ENCODE measurements at regions not wholly inside any gene's neighbourhood (a gene's known extent, or its start where the extent isn't known, plus 50 kb on each side); places are given as distances from the start of the nearest gene placed in this dataset.

- DNase-seq, result no peak
Measured at GRCh38 chr21:38147391-38147790, 109.4 kb upstream of the KCNJ15 start.

- DNase-seq, result no peak
Measured at GRCh38 chr21:38148046-38148445, 108.7 kb upstream of the KCNJ15 start.

- no peak for DNase-seq
Measured at GRCh38 chr21:38151021-38151645, 105.7 kb upstream of the KCNJ15 start.

- DNase-seq, result no peak
Measured at GRCh38 chr21:38156200-38156599, 100.6 kb upstream of the KCNJ15 start.

GRCh38 chr21:38159355-38159754 lies 97.4 kb upstream of the KCNJ15 start:
- peak in 10 of 58 donors; percentile 1 to 22 (median 4) for DNase-seq

GRCh38 chr21:38165466-38166172 lies 91.2 kb upstream of the KCNJ15 start:
- DNase-seq, result no peak

- DNase-seq, result peak in 2 of 58 donors; percentile 15 to 20
Measured at GRCh38 chr21:38166173-38166535, 90.6 kb upstream of the KCNJ15 start.

GRCh38 chr21:38167345-38167744 lies 89.4 kb upstream of the KCNJ15 start:
- no peak for DNase-seq

- DNase-seq, result peak in 2 of 58 donors; percentile 3 to 4
Measured at GRCh38 chr21:38170283-38170682, 86.5 kb upstream of the KCNJ15 start.

- no peak for DNase-seq
Measured at GRCh38 chr21:38170704-38171682, 85.8 kb upstream of the KCNJ15 start.

- DNase-seq, result no peak
Measured at GRCh38 chr21:38171723-38172344, 85.0 kb upstream of the KCNJ15 start.

GRCh38 chr21:38173276-38174035 lies 83.3 kb upstream of the KCNJ15 start:
- no peak for DNase-seq

- no peak for DNase-seq
Measured at GRCh38 chr21:38175306-38175705, 81.5 kb upstream of the KCNJ15 start.

- DNase-seq, result no peak
Measured at GRCh38 chr21:38177919-38178652, 78.7 kb upstream of the KCNJ15 start.

GRCh38 chr21:38178653-38179470 lies 77.9 kb upstream of the KCNJ15 start:
- DNase-seq, result no peak

- no peak for DNase-seq
Measured at GRCh38 chr21:38179511-38179910, 77.3 kb upstream of the KCNJ15 start.

- DNase-seq, result no peak
Measured at GRCh38 chr21:38181096-38181495, 75.7 kb upstream of the KCNJ15 start.

GRCh38 chr21:38182370-38182985 lies 74.3 kb upstream of the KCNJ15 start:
- no peak for DNase-seq

- no peak for DNase-seq
Measured at GRCh38 chr21:38183961-38184360, 72.8 kb upstream of the KCNJ15 start.
